Gastrocnemius medialis (tissue), 4 donors: ENCODE measurements at regions not wholly inside any gene's neighbourhood (a gene's known extent, or its start where the extent isn't known, plus 50 kb on each side); places are given as distances from the start of the nearest gene placed in this dataset.

Experiments used
- POLR2A ChIP-seq, 2 donors: fragments of 450-650 bp; IDR thresholded peaks; one replicate each; pipeline ENCODE4 v1.6.1; 2017; ENCODE audit warnings: antibody characterized with exemption in 2 of 2, mild to moderate bottlenecking in 2 of 2, moderate library complexity in 2 of 2
- TF ChIP-seq, protein P1 (sequence below), 5 experiments: fragments of 450-650 bp in 3 of 5; fragments of 200-600 bp in 2 of 5; sonication (generic) in 2 of 5; IDR thresholded peaks in 4 of 5; conservative IDR thresholded peaks in 1 of 5; 1 replicate in 4 of 5; 2 replicates in 1 of 5; pipeline ENCODE4 v1.5.1; 2016 to 2019; ENCODE audit warnings: antibody characterized with exemption in 5 of 5, mild to moderate bottlenecking in 3 of 5, moderate library complexity in 3 of 5

DNA sequence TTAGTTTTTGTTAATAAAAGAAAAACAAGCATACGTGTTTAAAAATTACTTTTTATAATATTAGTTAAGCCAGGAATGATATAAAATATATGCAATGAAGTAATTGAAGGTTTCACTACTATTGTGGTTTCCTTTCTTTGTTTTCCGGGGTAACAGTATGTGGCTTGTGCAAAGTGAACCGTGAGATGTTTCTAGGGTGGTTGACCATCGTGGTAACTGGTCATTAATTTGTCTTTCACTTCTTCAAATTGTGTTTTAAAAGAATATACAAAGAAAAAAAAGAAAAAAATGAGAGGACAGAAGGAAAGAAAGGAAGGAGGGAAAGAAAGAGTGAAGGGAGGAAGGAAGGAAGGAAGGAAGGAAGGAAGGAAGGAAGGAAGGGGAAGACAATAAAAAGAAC, 330.1 kb upstream of the CPXCR1 start:
- TF ChIP-seq, protein P1, sequence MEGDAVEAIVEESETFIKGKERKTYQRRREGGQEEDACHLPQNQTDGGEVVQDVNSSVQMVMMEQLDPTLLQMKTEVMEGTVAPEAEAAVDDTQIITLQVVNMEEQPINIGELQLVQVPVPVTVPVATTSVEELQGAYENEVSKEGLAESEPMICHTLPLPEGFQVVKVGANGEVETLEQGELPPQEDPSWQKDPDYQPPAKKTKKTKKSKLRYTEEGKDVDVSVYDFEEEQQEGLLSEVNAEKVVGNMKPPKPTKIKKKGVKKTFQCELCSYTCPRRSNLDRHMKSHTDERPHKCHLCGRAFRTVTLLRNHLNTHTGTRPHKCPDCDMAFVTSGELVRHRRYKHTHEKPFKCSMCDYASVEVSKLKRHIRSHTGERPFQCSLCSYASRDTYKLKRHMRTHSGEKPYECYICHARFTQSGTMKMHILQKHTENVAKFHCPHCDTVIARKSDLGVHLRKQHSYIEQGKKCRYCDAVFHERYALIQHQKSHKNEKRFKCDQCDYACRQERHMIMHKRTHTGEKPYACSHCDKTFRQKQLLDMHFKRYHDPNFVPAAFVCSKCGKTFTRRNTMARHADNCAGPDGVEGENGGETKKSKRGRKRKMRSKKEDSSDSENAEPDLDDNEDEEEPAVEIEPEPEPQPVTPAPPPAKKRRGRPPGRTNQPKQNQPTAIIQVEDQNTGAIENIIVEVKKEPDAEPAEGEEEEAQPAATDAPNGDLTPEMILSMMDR (IDR thresholded peaks at IDR 0.05 in 4 of 5, conservative IDR thresholded peaks at IDR 0.05 in 1 of 5): no peak
- no peak for TF ChIP-seq POLR2A (IDR thresholded peaks at IDR 0.05)
